Posterior cingulate gyrus (tissue), 11 donors: ENCODE measurements at regions not wholly inside any gene's neighbourhood (a gene's known extent, or its start where the extent isn't known, plus 50 kb on each side); places are given as distances from the start of the nearest gene placed in this dataset.

Experiments used
- DNase-seq, 10 donors: peaks; one replicate each; pipeline versions ENCODE4 v3.0.0 to v3.0.0-alpha.2; 2020 to 2021; ENCODE audit warnings: mixed read lengths in 3 of 10
- intact Hi-C: fragments of 100-400 bp; cut with DNase I; formaldehyde crosslinking; loops from one replicate; pipeline ENCODE4 v1.15.1; 2023

DNA sequence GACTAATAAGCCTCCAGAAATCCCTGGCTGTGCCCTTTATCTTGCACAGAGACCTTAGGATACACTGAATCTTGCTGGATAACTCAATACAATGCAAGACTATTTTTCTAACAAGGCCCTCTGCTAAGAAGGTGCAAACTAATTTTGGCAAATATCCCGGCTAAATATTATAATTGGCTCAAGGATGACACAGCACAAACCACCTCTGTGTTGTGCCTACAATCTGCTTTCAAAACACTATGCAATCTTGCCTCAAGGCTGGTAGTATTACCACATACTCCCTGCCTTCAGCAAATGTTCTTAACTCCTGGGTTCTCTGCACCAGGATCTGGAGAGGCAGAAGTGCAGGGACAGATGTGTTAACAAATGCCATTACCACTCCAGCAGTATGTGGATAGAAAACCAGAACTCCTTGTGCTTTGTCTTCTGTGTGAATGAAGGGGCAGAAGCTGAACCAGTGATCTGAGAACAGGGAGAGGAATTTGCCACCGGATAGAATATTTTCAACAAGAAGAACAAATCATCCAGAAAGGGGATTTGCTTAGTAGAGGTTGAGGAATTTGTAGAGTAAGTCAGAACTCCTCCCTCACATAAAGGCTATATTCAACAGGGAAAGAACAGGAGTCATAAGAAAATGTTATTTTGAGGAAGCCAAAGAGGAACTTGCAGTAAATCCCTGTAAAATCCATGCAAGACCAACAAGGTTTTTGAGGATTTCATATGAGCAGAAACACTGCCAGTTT, 74.1 kb upstream of the SLC4A11 start:
- DNase-seq, result no peak
- intact Hi-C loops, result loop anchor here (10.0 kb wide), 1 partner anchor 258 kb away; no protein-coding TSS in a partner anchor

DNA sequence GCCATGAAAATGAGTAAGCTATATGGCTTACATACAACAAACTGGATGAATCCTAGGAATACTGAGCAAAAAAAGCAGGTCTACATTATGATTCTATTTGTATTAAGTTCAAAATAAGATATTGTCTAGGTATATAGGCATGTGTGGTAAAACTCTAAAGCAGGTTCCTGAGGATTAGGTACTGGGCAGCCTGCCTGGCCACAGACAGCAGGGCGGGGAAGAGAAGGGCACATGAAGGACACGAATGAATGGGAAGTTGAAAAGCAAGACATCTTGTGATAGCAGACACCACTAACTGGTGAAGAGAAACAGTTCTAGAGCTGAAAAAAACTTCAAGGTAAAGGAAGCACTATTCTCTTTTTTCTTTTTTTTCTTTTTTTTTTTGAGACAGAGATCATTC, 72.6 kb upstream of the SLC4A11 start:
- DNase-seq, result no peak
- intact Hi-C loops, result loop anchor here (10.0 kb wide), 1 partner anchor 257 kb away; no protein-coding TSS in a partner anchor

DNA sequence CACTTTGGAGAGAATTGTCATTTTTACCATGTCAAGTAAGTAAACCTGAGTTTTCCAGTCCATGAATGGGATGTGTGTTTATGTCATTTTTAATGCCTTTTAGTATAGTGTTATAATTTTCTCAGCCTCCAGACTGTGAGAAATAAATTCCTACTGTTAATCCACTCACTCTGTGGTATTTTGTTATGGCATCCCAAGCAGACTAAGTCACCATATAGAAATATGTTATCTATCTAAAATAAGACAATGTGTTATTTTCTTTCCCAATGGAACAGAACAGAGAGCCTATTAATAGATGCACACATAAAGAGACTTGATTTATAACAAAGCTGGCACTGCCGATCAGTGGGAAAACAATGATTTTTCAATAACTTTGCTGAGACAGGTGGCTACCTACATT, 70.2 kb upstream of the SLC4A11 start:
- DNase-seq, result no peak
- intact Hi-C loops, result no loop called here

DNA sequence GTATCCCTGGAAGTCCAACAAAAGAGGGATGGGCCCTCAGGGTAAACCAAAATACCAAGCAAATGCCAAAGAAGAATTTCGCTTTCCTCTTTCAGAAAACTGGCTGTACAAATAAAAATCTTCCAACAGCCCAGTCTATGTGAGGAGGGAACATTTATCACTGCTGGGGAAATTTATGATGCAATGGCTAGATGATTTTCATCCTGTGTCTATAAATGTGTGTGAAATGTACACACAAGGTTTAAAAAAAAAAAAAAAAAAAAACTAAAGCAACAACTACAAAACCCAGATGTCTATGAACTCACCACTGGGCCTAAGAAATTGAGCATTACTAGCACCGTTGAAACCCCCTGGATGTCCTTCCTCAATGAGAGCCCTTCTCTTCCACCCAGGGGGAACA, 68.7 kb upstream of the SLC4A11 start:
- intact Hi-C loops, result no loop called here
- no peak for DNase-seq

DNA sequence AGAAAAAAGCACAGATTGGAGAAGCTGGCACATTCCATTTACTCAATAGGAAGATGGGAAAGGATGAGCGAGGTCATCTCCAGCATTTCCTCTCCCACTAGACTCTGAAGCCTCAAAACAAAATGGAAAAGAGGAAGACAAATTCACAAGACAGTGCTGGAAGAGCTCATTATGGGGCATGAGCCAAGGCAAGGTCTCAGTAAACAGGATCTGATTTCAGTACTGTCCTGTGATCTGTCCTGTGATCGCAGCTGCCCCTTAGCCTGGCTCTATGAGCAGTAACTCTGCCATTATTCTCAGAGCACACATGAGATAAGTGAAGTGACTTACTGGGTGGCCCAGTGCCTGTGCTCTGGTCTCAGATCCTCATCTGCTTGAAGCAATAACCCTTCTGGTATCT, 68.1 kb upstream of the SLC4A11 start:
- DNase-seq, result no peak
- intact Hi-C loops, result no loop called here

DNA sequence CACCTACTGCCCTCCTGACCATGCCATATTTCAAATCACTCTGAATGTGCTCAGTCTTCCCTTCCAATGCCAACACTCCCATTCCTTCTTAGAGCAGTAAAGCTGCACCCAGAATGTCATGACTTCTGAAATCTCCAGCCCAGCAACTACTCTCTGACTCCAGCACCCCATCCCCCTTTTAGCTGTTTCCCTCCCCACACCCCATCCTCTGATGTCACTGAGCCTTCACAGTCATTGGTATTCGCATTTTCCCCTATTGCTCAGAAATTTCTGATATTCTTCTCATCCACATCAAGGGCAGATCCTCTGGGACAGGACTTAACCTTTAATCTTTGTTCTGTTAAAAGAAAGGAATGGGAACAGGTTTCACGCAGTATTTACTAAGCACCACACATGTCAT, 67.1 kb upstream of the SLC4A11 start:
- intact Hi-C loops, result no loop called here
- DNase-seq, result no peak

DNA sequence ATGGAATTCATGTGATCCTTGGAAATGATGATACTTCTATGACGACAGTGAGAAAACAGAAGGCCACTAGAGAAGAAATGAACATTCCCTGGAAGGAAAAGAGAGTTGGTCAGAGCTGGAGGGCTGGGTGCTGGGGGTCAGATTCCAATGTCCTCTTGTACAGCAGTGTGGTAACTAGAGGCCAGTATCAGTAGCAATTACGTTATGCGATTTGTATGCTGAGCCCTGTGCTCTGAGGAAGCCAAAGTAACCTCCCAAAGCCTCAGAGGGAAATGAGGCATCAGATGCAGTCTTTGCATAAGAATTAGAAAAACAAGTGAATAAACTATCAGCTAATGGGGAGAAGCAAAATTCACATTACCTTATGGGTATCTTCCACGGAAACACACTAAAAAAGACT, 65.5 kb upstream of the SLC4A11 start:
- intact Hi-C loops, result no loop called here
- no peak for DNase-seq

DNA sequence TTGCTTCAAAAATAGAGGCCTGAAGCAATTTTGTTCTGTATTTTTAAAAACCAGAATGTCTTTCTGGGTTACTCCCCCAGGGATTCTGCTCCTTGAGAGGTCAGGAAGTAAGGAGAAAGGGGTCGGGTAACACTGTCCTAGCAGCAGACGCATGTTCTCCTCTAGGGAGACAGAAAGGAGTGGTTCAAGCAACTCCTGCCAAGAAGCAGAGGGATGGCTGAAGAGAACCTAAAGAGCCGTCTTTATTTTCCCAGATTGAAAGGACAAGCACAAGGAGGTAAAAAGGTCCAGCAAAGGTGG, 58.0 kb upstream of the SLC4A11 start:
- no peak for DNase-seq

DNA sequence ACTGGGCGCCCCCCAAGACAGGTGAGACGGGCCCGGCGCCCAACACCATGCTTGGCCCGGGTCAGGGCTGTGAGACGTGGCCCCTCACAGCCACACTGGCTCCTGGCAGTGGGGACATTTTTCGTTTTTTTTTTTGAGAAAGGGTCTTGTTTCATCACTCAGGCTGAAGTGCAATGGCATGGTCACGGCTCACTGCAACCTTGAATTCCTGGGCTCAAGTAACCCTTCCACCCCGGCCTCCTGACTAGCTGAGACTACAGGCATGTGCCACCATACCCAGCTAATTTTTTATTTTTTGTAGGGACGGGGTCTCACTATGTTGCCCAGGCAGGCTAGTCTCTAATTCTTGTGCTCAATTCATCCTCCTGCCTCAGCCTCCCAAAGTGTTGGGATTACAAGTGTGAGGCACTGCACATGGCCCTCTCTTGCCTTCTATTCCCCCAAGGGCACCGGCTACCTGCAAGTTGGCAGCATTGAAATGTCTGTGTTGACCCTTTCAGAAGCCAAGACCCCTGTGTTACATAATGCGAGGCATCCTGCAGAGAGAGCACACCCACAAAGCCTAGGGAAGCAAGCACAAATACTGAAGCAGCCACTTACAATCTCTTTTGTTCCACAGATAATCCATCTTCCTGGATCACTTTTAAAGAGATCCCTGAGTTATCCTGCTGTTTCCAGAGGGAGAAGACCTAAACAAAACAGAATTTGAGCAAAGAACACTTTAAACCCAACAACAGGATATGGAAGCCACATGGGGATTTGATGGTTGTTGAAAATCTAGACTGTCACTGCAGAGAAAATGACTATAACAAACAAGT, 57.5 kb upstream of the SLC4A11 start:
- DNase-seq, result no peak
- intact Hi-C loops, result no loop called here

More for the DNA sequence above, 58.0 kb upstream of the SLC4A11 start:
- intact Hi-C loops, result no loop called here
